SK-N-SH (cell line): ENCODE measurements at regions not wholly inside any gene's neighbourhood (a gene's known extent, or its start where the extent isn't known, plus 50 kb on each side); places are given as distances from the start of the nearest gene placed in this dataset.

Experiments used
- CTCF ChIA-PET: fragments of 300-600, 350-600 bp; formaldehyde crosslinking; extraction: SDS; loops from one replicate; lab custom pipeline; 2021; lab: Yijun Ruan, JAX
- POLR2A ChIA-PET: fragments of 350-600 bp; sonication (Branson Sonifier 250); formaldehyde crosslinking; extraction: SDS; loops from one replicate; lab custom pipeline; 2020; ENCODE audit warnings: antibody characterized with exemption, inconsistent platforms; lab: Yijun Ruan, JAX
- DNase-seq: peaks from one replicate; pipeline ENCODE4 v3.0.0; 2012
- H2AFZ ChIP-seq: fragments of 200-600 bp; sonication (generic); 2 replicates; pipeline ENCODE4 v1.8.1; 2016; ENCODE audit warnings: antibody characterized with exemption, mild to moderate bottlenecking, low read depth
- H3F3A ChIP-seq: fragments of 200-600 bp; sonication (generic); replicated peaks from 2 replicates; pipeline ENCODE3; 2016; ENCODE audit warnings: antibody characterized with exemption, mild to moderate bottlenecking; ENCODE audit not compliant: insufficient read depth
- H3K27ac ChIP-seq, 2 experiments: fragments of 200-500 bp in 1 of 2; fragments of 200-600 bp in 1 of 2; sonication (Bioruptor generic) in 1 of 2; sonication (generic), shearing (Covaris generic) in 1 of 2; 2 replicates each; pipeline versions ENCODE4 v1.5.1 to v1.6.1; 2014 to 2016; ENCODE audit warnings: low read depth in 2 of 2, inconsistent platforms in 1 of 2, low read length in 1 of 2, mild to moderate bottlenecking in 1 of 2, mixed read lengths in 1 of 2
- H3K27me3 ChIP-seq: fragments of 200-600 bp; sonication (generic), shearing (Covaris generic); 2 replicates; pipeline ENCODE4 v1.6.1; 2016; ENCODE audit warnings: mixed run types; ENCODE audit not compliant: insufficient read depth
- H3K36me3 ChIP-seq, 2 experiments: fragments of 200-500 bp in 1 of 2; fragments of 200-600 bp in 1 of 2; sonication (Bioruptor generic) in 1 of 2; sonication (generic) in 1 of 2; replicated peaks in 1 of 2; 2 replicates each; pipeline versions ENCODE3 to v1.5.1; 2014 to 2016; ENCODE audit warnings: low read length in 1 of 2, mild to moderate bottlenecking in 1 of 2; ENCODE audit not compliant: insufficient read depth in 2 of 2, control insufficient read depth in 1 of 2
- H3K4me1 ChIP-seq, 2 experiments: fragments of 200-500 bp in 1 of 2; fragments of 200-600 bp in 1 of 2; sonication (Bioruptor generic) in 1 of 2; sonication (generic), shearing (Covaris generic) in 1 of 2; 2 replicates each; pipeline versions ENCODE4 v1.5.1 to v1.6.1; 2014 to 2016; ENCODE audit warnings: low read depth in 1 of 2, low read length in 1 of 2, mixed run types in 1 of 2; ENCODE audit not compliant: insufficient read depth in 2 of 2, control insufficient read depth in 1 of 2
- H3K4me2 ChIP-seq: fragments of 200-600 bp; sonication (generic), shearing (Covaris generic); 2 replicates; pipeline ENCODE4 v1.6.1; 2017; ENCODE audit warnings: mixed run types
- H3K4me3 ChIP-seq, 2 experiments: fragments of 200-500 bp in 1 of 2; fragments of 200-600 bp in 1 of 2; sonication (Bioruptor generic) in 1 of 2; sonication (generic), shearing (Covaris generic) in 1 of 2; 2 replicates each; pipeline versions ENCODE4 v1.5.1 to v1.8.1; 2014 to 2016; ENCODE audit warnings: low read depth in 2 of 2, inconsistent platforms in 1 of 2, low read length in 1 of 2, mild to moderate bottlenecking in 1 of 2, mixed read lengths in 1 of 2, moderate library complexity in 1 of 2
- H3K79me2 ChIP-seq: fragments of 200-600 bp; sonication (generic); 2 replicates; pipeline ENCODE4 v1.8.1; 2017; ENCODE audit warnings: mild to moderate bottlenecking; ENCODE audit not compliant: insufficient read depth
- H3K9ac ChIP-seq: fragments of 200-600 bp; sonication (generic); 2 replicates; pipeline ENCODE4 v1.6.1; 2017; ENCODE audit warnings: mixed run types
- H3K9me2 ChIP-seq: fragments of 200-600 bp; sonication (generic); 2 replicates; pipeline ENCODE4 v1.6.1; 2017; ENCODE audit warnings: mixed run types
- H3K9me3 ChIP-seq: fragments of 200-600 bp; sonication (generic); 2 replicates; pipeline ENCODE4 v1.6.1; 2017; ENCODE audit warnings: mixed run types, mild to moderate bottlenecking, moderate library complexity
- H4K20me1 ChIP-seq: fragments of 200-600 bp; sonication (generic); 2 replicates; pipeline ENCODE4 v1.6.1; 2017; ENCODE audit warnings: mild to moderate bottlenecking, mixed run types; ENCODE audit not compliant: insufficient read depth
- CHD2 ChIP-seq: fragments of 150-350 bp; IDR thresholded peaks from 2 replicates; pipeline ENCODE4 v1.6.1; 2018; ENCODE audit warnings: low read length; ENCODE audit not compliant: partially characterized antibody
- CTCF ChIP-seq: fragments of 200-600 bp; sonication (generic); IDR thresholded peaks from 2 replicates; pipeline ENCODE4 v1.6.1; 2017; ENCODE audit warnings: antibody characterized with exemption, mild to moderate bottlenecking, moderate library complexity
- EP300 ChIP-seq, 2 experiments: IDR thresholded peaks; 2 replicates each; pipeline versions ENCODE4 v1.4.0 to v1.6.1; 2012; ENCODE audit warnings: borderline replicate concordance in 1 of 2, low read depth in 1 of 2, low read length in 1 of 2
- EZH2phosphoT487 ChIP-seq: fragments of 200-600 bp; sonication (generic); IDR thresholded peaks from 2 replicates; pipeline ENCODE4 v1.6.1; 2017; ENCODE audit warnings: low read depth, mixed run types, mild to moderate bottlenecking, antibody characterized with exemption, moderate library complexity, borderline replicate concordance
- FOSL2 ChIP-seq: IDR thresholded peaks from 2 replicates; pipeline ENCODE4 v1.4.0; 2012; ENCODE audit warnings: low read depth, mild to moderate bottlenecking, moderate library complexity, borderline replicate concordance
- FOXJ3 ChIP-seq: sonication (generic); formaldehyde crosslinking; IDR thresholded peaks from 2 replicates; pipeline ENCODE4 v1.5.1; 2020; ENCODE audit warnings: mild to moderate bottlenecking, missing genetic modification reagents
- FOXM1 ChIP-seq: IDR thresholded peaks from 2 replicates; pipeline ENCODE4 v1.4.0; 2012; ENCODE audit warnings: low read depth, mild to moderate bottlenecking
- GABPA ChIP-seq: IDR thresholded peaks from 2 replicates; pipeline ENCODE4 v1.4.0; 2012; ENCODE audit warnings: low read depth, mild to moderate bottlenecking
- GATA2 ChIP-seq: sonication (generic); formaldehyde crosslinking; IDR thresholded peaks from 2 replicates; pipeline ENCODE4 v1.5.0; 2020; ENCODE audit warnings: mild to moderate bottlenecking, missing genetic modification reagents
- JUND ChIP-seq: IDR thresholded peaks from 2 replicates; pipeline ENCODE4 v1.4.0; 2012
- MAX ChIP-seq: IDR thresholded peaks from 2 replicates; pipeline ENCODE4 v1.4.0; 2012; ENCODE audit warnings: low read depth
- MEF2A ChIP-seq: IDR thresholded peaks from 2 replicates; pipeline ENCODE4 v1.4.0; 2012; ENCODE audit warnings: low read depth, borderline replicate concordance
- NRF1 ChIP-seq: IDR thresholded peaks from 2 replicates; pipeline ENCODE4 v1.6.1; 2012; ENCODE audit warnings: low read depth, mild to moderate bottlenecking, low read length
- POLR2AphosphoS5 ChIP-seq: IDR thresholded peaks from 2 replicates; pipeline ENCODE4 v1.6.1; 2012; ENCODE audit warnings: low read depth, low read length
- RAD21 ChIP-seq: IDR thresholded peaks from 2 replicates; pipeline ENCODE4 v1.6.1; 2012; ENCODE audit warnings: mild to moderate bottlenecking, low read length
- RCOR1 ChIP-seq: fragments of 150-350 bp; IDR thresholded peaks from 2 replicates; pipeline ENCODE4 v1.6.1; 2017; ENCODE audit warnings: antibody characterized with exemption, low read length
- RFX5 ChIP-seq: IDR thresholded peaks from 2 replicates; pipeline ENCODE4 v1.6.1; 2012; ENCODE audit warnings: mild to moderate bottlenecking, improper control_type of control experiment, low read length
- RXRA ChIP-seq: IDR thresholded peaks from 2 replicates; pipeline ENCODE4 v1.4.0; 2012; ENCODE audit warnings: low read depth, mild to moderate bottlenecking, borderline replicate concordance
- TAF1 ChIP-seq: IDR thresholded peaks from 2 replicates; pipeline ENCODE4 v1.6.1; 2012; ENCODE audit warnings: low read depth, mild to moderate bottlenecking, low read length, moderate library complexity, borderline replicate concordance
- USF1 ChIP-seq: IDR thresholded peaks from 2 replicates; pipeline ENCODE4 v1.4.0; 2012; ENCODE audit warnings: low read depth, borderline replicate concordance
- USF2 ChIP-seq: fragments of 150-350 bp; IDR thresholded peaks from 2 replicates; pipeline ENCODE4 v1.6.1; 2017; ENCODE audit warnings: antibody characterized with exemption, low read length, low read depth, borderline replicate concordance
- YY1 ChIP-seq: IDR thresholded peaks from 2 replicates; pipeline ENCODE4 v1.4.0; 2012; ENCODE audit warnings: low read depth, mild to moderate bottlenecking
- WGBS: methylation state at CpG from one replicate; pipeline ENCODE4 v1.1.6; 2017; ENCODE audit warnings: low lambda C conversion rate; 5-methylcytosine and 5-hydroxymethylcytosine counted together

- Histone ChIP-seq H3K9ac (no peak overlapping the region), H3K4me1 (no peaks in the 10 kb centered on the region), H3K4me3 (no peak overlapping the region), H3K79me2 (no peaks in the 10 kb centered on the region), H3F3A (no peaks in the 10 kb centered on the region), H3K27ac (no peak overlapping the region), H4K20me1 (no peaks in the 10 kb centered on the region), H3K4me2 (no peak overlapping the region), H3K36me3 (no peaks in the 10 kb centered on the region), H2AFZ (no peak overlapping the region), H3K9me2 (no peaks in the 10 kb centered on the region), H3K27me3 (no peaks in the 10 kb centered on the region), H3K9me3 (no peaks in the 10 kb centered on the region)
- ChIA-PET POLR2A (no interaction called here), CTCF (no interaction called here)
- no peak for DNase-seq
- TF ChIP-seq FOXM1 (no peak), POLR2AphosphoS5 (no peak), EP300 (IDR thresholded peaks at IDR 0.05; ENCODE audit: borderline replicate concordance in 1 of 2, low read depth in 1 of 2, low read length in 1 of 2) (no peak), MEF2A (no peak), RAD21 (no peak), RFX5 (no peak), TAF1 (no peak), GATA2 (no peak), YY1 (no peak), USF2 (no peak), RXRA (no peak), CHD2 (no peak), RCOR1 (no peak), FOXJ3 (no peak), GABPA (no peak), MAX (no peak), FOSL2 (no peak), EZH2phosphoT487 (no peak), JUND (no peak)
- 0% methylated on average over 3 of the region's 7 CpGs for WGBS
Observed at GRCh38 chr1:34670982-34671381, 83.9 kb upstream of the GJB5 start.

GRCh38 chr1:34671887-34672286 is 83.0 kb upstream of the GJB5 start:
- no peaks in the 10 kb centered on the region for H3K36me3 ChIP-seq
- H3K9me2 ChIP-seq: no peaks in the 10 kb centered on the region
- no peaks in the 10 kb centered on the region for H3K4me1 ChIP-seq
- no peak overlapping the region for H3K4me3 ChIP-seq
- no peaks in the 10 kb centered on the region for H3K27me3 ChIP-seq
- no peak overlapping the region for H2AFZ ChIP-seq
- POLR2A ChIA-PET: no interaction called here
- TF ChIP-seq NRF1 (no peak), YY1 (no peak), EP300 (IDR thresholded peaks at IDR 0.05; ENCODE audit: borderline replicate concordance in 1 of 2, low read depth in 1 of 2, low read length in 1 of 2) (no peak), GABPA (no peak), GATA2 (no peak), USF1 (no peak), CTCF (no peak)
- TF ChIP-seq, all 33 proteins: peak for 0
- Histone ChIP-seq H3K9ac (no peak overlapping the region), H3K27ac (no peak overlapping the region), H3K4me2 (no peak overlapping the region), H3K9me3 (no peaks in the 10 kb centered on the region), H3F3A (no peaks in the 10 kb centered on the region), H4K20me1 (no peaks in the 10 kb centered on the region), H3K79me2 (no peaks in the 10 kb centered on the region)
- CTCF ChIA-PET: no interaction called here
- no peak for DNase-seq
